Glutamatergic neuron (in vitro differentiated cells): ENCODE measurements at regions not wholly inside any gene's neighbourhood (a gene's known extent, or its start where the extent isn't known, plus 50 kb on each side); places are given as distances from the start of the nearest gene placed in this dataset.

Source experiments
- DNase-seq: peaks from one replicate; pipeline ENCODE4 v3.0.0; 2022
- H3K27ac Mint-ChIP-seq: one replicate; pipeline ENCODE4 v1.8.0; 2020; ENCODE audit warnings: mild to moderate bottlenecking, mixed read lengths, inconsistent platforms; ENCODE audit not compliant: unreplicated experiment
- H3K27me3 Mint-ChIP-seq: one replicate; pipeline ENCODE4 v1.8.0; 2020; ENCODE audit warnings: mild to moderate bottlenecking, moderate library complexity, mixed read lengths, inconsistent platforms; ENCODE audit not compliant: unreplicated experiment
- H3K36me3 Mint-ChIP-seq: one replicate; pipeline ENCODE4 v1.8.0; 2020; ENCODE audit warnings: mild to moderate bottlenecking, mixed read lengths, inconsistent platforms; ENCODE audit not compliant: unreplicated experiment
- H3K4me1 Mint-ChIP-seq: one replicate; pipeline ENCODE4 v1.8.0; 2020; ENCODE audit warnings: mild to moderate bottlenecking, low read depth, mixed read lengths, inconsistent platforms; ENCODE audit not compliant: unreplicated experiment
- H3K4me3 Mint-ChIP-seq: one replicate; pipeline ENCODE4 v1.8.0; 2020; ENCODE audit warnings: mild to moderate bottlenecking, mixed read lengths, inconsistent platforms; ENCODE audit not compliant: unreplicated experiment
- H3K9me3 Mint-ChIP-seq: one replicate; pipeline ENCODE4 v1.8.0; 2020; ENCODE audit warnings: mild to moderate bottlenecking, moderate library complexity, mixed read lengths, inconsistent platforms; ENCODE audit not compliant: unreplicated experiment
- CTCF ChIP-seq: fragments of 200-600 bp; sonication (generic); IDR thresholded peaks from one replicate; pipeline ENCODE4 v1.5.0; 2021; ENCODE audit not compliant: partially characterized antibody, unreplicated experiment

- no peak for DNase-seq
- no peaks in the 10 kb centered on the region for H3K4me1 Mint-ChIP-seq
- H3K27me3 Mint-ChIP-seq: no peaks in the 10 kb centered on the region
- no peaks in the 10 kb centered on the region for H3K36me3 Mint-ChIP-seq
- peaks cover 4% of the 10 kb centered on the region for H3K9me3 Mint-ChIP-seq
- no peak overlapping the region for H3K27ac Mint-ChIP-seq
- no peak overlapping the region for H3K4me3 Mint-ChIP-seq
- no peak for TF ChIP-seq CTCF
Observed at GRCh38 chr7:155964543-155964942, 152.3 kb upstream of the SHH start.

- H3K27me3 Mint-ChIP-seq: no peaks in the 10 kb centered on the region
- H3K4me1 Mint-ChIP-seq: no peaks in the 10 kb centered on the region
- H3K4me3 Mint-ChIP-seq: no peak overlapping the region
- TF ChIP-seq CTCF: no peak
- H3K36me3 Mint-ChIP-seq: no peaks in the 10 kb centered on the region
- DNase-seq: no peak
- H3K27ac Mint-ChIP-seq: no peak overlapping the region
- H3K9me3 Mint-ChIP-seq: peaks cover 4% of the 10 kb centered on the region
Observed at GRCh38 chr7:155963771-155964195, 151.5 kb upstream of the SHH start.

- H3K27me3 Mint-ChIP-seq: no peaks in the 10 kb centered on the region
- no peak overlapping the region for H3K4me3 Mint-ChIP-seq
- no peaks in the 10 kb centered on the region for H3K36me3 Mint-ChIP-seq
- TF ChIP-seq CTCF: no peak
- no peaks in the 10 kb centered on the region for H3K4me1 Mint-ChIP-seq
- peaks cover 4% of the 10 kb centered on the region for H3K9me3 Mint-ChIP-seq
- DNase-seq: no peak
- H3K27ac Mint-ChIP-seq: no peak overlapping the region
Observed at GRCh38 chr7:155963356-155963755, 151.1 kb upstream of the SHH start.

GRCh38 chr7:155962968-155963300 is 150.7 kb upstream of the SHH start:
- H3K27me3 Mint-ChIP-seq: no peaks in the 10 kb centered on the region
- H3K27ac Mint-ChIP-seq: no peak overlapping the region
- no peaks in the 10 kb centered on the region for H3K36me3 Mint-ChIP-seq
- no peak for TF ChIP-seq CTCF
- DNase-seq: no peak
- H3K9me3 Mint-ChIP-seq: peaks cover 4% of the 10 kb centered on the region
- no peaks in the 10 kb centered on the region for H3K4me1 Mint-ChIP-seq
- no peak overlapping the region for H3K4me3 Mint-ChIP-seq

GRCh38 chr7:155962191-155962967 is 150.1 kb upstream of the SHH start:
- H3K9me3 Mint-ChIP-seq: peaks cover 4% of the 10 kb centered on the region
- no peak for TF ChIP-seq CTCF
- no peaks in the 10 kb centered on the region for H3K27me3 Mint-ChIP-seq
- H3K36me3 Mint-ChIP-seq: no peaks in the 10 kb centered on the region
- H3K4me1 Mint-ChIP-seq: no peaks in the 10 kb centered on the region
- H3K27ac Mint-ChIP-seq: no peak overlapping the region
- H3K4me3 Mint-ChIP-seq: no peak overlapping the region
- no peak for DNase-seq
